ENCODE measurements at regions not wholly inside any gene's neighbourhood (a gene's known extent, or its start where the extent isn't known, plus 50 kb on each side); places are given as distances from the start of the nearest gene placed in this dataset.

- TF ChIP-seq, protein P1, sequence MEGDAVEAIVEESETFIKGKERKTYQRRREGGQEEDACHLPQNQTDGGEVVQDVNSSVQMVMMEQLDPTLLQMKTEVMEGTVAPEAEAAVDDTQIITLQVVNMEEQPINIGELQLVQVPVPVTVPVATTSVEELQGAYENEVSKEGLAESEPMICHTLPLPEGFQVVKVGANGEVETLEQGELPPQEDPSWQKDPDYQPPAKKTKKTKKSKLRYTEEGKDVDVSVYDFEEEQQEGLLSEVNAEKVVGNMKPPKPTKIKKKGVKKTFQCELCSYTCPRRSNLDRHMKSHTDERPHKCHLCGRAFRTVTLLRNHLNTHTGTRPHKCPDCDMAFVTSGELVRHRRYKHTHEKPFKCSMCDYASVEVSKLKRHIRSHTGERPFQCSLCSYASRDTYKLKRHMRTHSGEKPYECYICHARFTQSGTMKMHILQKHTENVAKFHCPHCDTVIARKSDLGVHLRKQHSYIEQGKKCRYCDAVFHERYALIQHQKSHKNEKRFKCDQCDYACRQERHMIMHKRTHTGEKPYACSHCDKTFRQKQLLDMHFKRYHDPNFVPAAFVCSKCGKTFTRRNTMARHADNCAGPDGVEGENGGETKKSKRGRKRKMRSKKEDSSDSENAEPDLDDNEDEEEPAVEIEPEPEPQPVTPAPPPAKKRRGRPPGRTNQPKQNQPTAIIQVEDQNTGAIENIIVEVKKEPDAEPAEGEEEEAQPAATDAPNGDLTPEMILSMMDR (IDR thresholded peaks at IDR 0.05) = no peak
- no peak for TF ChIP-seq POLR2A (IDR thresholded peaks at IDR 0.05)
- Histone ChIP-seq H3K4me3 (no peak overlapping the region), H3K4me1 (no peaks in the 10 kb centered on the region), H3K27ac (no peak overlapping the region), H3K27me3 (no peaks in the 10 kb centered on the region), H3K36me3 (replicated peaks in 1 of 2; ENCODE audit: insufficient read depth in 1 of 2, low read depth in 2 of 2) (no peaks in the 10 kb centered on the region), H3K9me3 (no peaks in the 10 kb centered on the region)
- 49 to 65% methylated on average over 3 of the region's 3 CpGs for WGBS, 2 donors
- intact Hi-C loops (cut with DNase I) = no loop called here
- DNase-seq (no peak), ATAC-seq (no peak)
These were observed 327.8 kb downstream of the GBE1 start for GRCh38 chr3:81433675-81434074.

GRCh38 chr3:81432456-81432855, 329.0 kb downstream of the GBE1 start:
- Histone ChIP-seq H3K4me3 (no peak overlapping the region), H3K36me3 (replicated peaks in 1 of 2; ENCODE audit: insufficient read depth in 1 of 2, low read depth in 2 of 2) (no peaks in the 10 kb centered on the region), H3K27me3 (no peaks in the 10 kb centered on the region), H3K27ac (no peak overlapping the region), H3K9me3 (no peaks in the 10 kb centered on the region), H3K4me1 (no peaks in the 10 kb centered on the region)
- intact Hi-C loops (cut with DNase I) = no loop called here
- DNase-seq (no peak), ATAC-seq (no peak)
- TF ChIP-seq, protein P1 (IDR thresholded peaks at IDR 0.05) = no peak
- TF ChIP-seq POLR2A (IDR thresholded peaks at IDR 0.05) = no peak
- WGBS, 2 donors = 77 to 78% methylated on average over 2 of the region's 2 CpGs

GRCh38 chr3:81426826-81427577, 334.4 kb downstream of the GBE1 start:
- ATAC-seq (no peak), DNase-seq (no peak)
- Histone ChIP-seq H3K4me1 (no peaks in the 10 kb centered on the region), H3K27me3 (no peaks in the 10 kb centered on the region), H3K9me3 (no peaks in the 10 kb centered on the region), H3K36me3 (replicated peaks in 1 of 2; ENCODE audit: insufficient read depth in 1 of 2, low read depth in 2 of 2) (no peaks in the 10 kb centered on the region), H3K4me3 (no peak overlapping the region), H3K27ac (no peak overlapping the region)
- WGBS, 2 donors = 67 to 71% methylated on average over 6 of the region's 6 CpGs
- TF ChIP-seq, protein P1 (IDR thresholded peaks at IDR 0.05) = no peak
- no peak for TF ChIP-seq POLR2A (IDR thresholded peaks at IDR 0.05)
- intact Hi-C loops (cut with DNase I) = no loop called here

- no peak for TF ChIP-seq POLR2A (IDR thresholded peaks at IDR 0.05)
- TF ChIP-seq, protein P1 (IDR thresholded peaks at IDR 0.05) = no peak
- H3K27ac ChIP-seq = no peak overlapping the region
These were observed 336.1 kb downstream of the GBE1 start for GRCh38 chr3:81425198-81425868.

More at GRCh38 chr3:81425198-81425868, 336.1 kb downstream of the GBE1 start:
- intact Hi-C loops (cut with DNase I) = no loop called here
- no peaks in the 10 kb centered on the region for H3K9me3 ChIP-seq
- no peak for ATAC-seq
- H3K27me3 ChIP-seq = no peaks in the 10 kb centered on the region
- DNase-seq = no peak
- H3K4me1 ChIP-seq = no peaks in the 10 kb centered on the region
- no peak overlapping the region for H3K4me3 ChIP-seq
- H3K36me3 ChIP-seq (replicated peaks in 1 of 2; ENCODE audit: insufficient read depth in 1 of 2, low read depth in 2 of 2) = no peaks in the 10 kb centered on the region
- 64 to 77% methylated on average over 5 of the region's 5 CpGs for WGBS, 2 donors
